ENCODE measurements at regions not wholly inside any gene's neighbourhood (a gene's known extent, or its start where the extent isn't known, plus 50 kb on each side); places are given as distances from the start of the nearest gene placed in this dataset.
"Not testable (repeated sequence)": the region's sequence is repeated elsewhere in the genome, so short reads cannot be mapped to it uniquely, and the experiment has no call there.

GRCh38 chr6:3530515-3530914, 73.7 kb upstream of the SLC22A23 start:
- peak; percentile 21 for DNase-seq (ENCODE audit: low spot score)
- H3K27ac ChIP-seq = no peak overlapping the region
- no peaks in the 10 kb centered on the region for H3K27me3 ChIP-seq
- H3K4me3 ChIP-seq = no peak overlapping the region
- no peaks in the 10 kb centered on the region for H3K36me3 ChIP-seq
- no peak for TF ChIP-seq CTCF (IDR thresholded peaks at IDR 0.05)
- no peaks in the 10 kb centered on the region for H3K4me1 ChIP-seq
- H3K9me3 ChIP-seq = no peaks in the 10 kb centered on the region

- no peak overlapping the region for H3K27ac ChIP-seq
- H3K9me3 ChIP-seq = no peaks in the 10 kb centered on the region
- H3K4me1 ChIP-seq = no peaks in the 10 kb centered on the region
- DNase-seq (ENCODE audit: low spot score) = no peak
- H3K27me3 ChIP-seq = no peaks in the 10 kb centered on the region
- H3K36me3 ChIP-seq = no peaks in the 10 kb centered on the region
- H3K4me3 ChIP-seq = no peak overlapping the region
- TF ChIP-seq CTCF (IDR thresholded peaks at IDR 0.05) = no peak
These were observed 72.9 kb upstream of the SLC22A23 start for GRCh38 chr6:3529721-3530120.

GRCh38 chr6:3529232-3529631, 72.4 kb upstream of the SLC22A23 start:
- TF ChIP-seq CTCF (IDR thresholded peaks at IDR 0.05) = no peak
- peak; percentile 23 for DNase-seq (ENCODE audit: low spot score)
- no peaks in the 10 kb centered on the region for H3K36me3 ChIP-seq
- no peak overlapping the region for H3K27ac ChIP-seq
- H3K4me3 ChIP-seq = no peak overlapping the region
- no peaks in the 10 kb centered on the region for H3K27me3 ChIP-seq
- H3K9me3 ChIP-seq = no peaks in the 10 kb centered on the region
- no peaks in the 10 kb centered on the region for H3K4me1 ChIP-seq

- H3K4me1 ChIP-seq; H3K27ac ChIP-seq; H3K4me3 ChIP-seq; DNase-seq (ENCODE audit: low spot score); H3K9me3 ChIP-seq; H3K36me3 ChIP-seq; H3K27me3 ChIP-seq: not testable (repeated sequence)
These were observed 71.3 kb upstream of the SLC22A23 start for GRCh38 chr6:3528081-3528671.

GRCh38 chr6:3527651-3527977, 70.8 kb upstream of the SLC22A23 start:
- Histone ChIP-seq H3K4me1 (no peaks in the 10 kb centered on the region), H3K27me3 (no peaks in the 10 kb centered on the region), H3K27ac (no peak overlapping the region), H3K36me3 (no peaks in the 10 kb centered on the region), H3K4me3 (no peak overlapping the region), H3K9me3 (no peaks in the 10 kb centered on the region)
- DNase-seq (ENCODE audit: low spot score) = no peak
- TF ChIP-seq CTCF (IDR thresholded peaks at IDR 0.05) = no peak

- Histone ChIP-seq H3K4me3 (no peak overlapping the region), H3K27me3 (no peaks in the 10 kb centered on the region), H3K4me1 (no peaks in the 10 kb centered on the region), H3K36me3 (no peaks in the 10 kb centered on the region), H3K27ac (no peak overlapping the region), H3K9me3 (no peaks in the 10 kb centered on the region)
- no peak for TF ChIP-seq CTCF (IDR thresholded peaks at IDR 0.05)
- no peak for DNase-seq (ENCODE audit: low spot score)
These were observed 70.3 kb upstream of the SLC22A23 start for GRCh38 chr6:3526962-3527650.

Data from right atrium auricular region (tissue), 2 donors.